HG02840 (cell line): ENCODE measurements at regions not wholly inside any gene's neighbourhood (a gene's known extent, or its start where the extent isn't known, plus 50 kb on each side); places are given as distances from the start of the nearest gene placed in this dataset.

Experiments used
- ATAC-seq: cut with Tn5 transposase; IDR thresholded peaks from one replicate; pipeline ENCODE4 v1.9.1; 2021; ENCODE audit warnings: mild to moderate bottlenecking, moderate library complexity, moderate number of reproducible peaks; ENCODE audit not compliant: unreplicated experiment, low FRiP score

- no peak for ATAC-seq
Observed at GRCh38 chr2:150607390-150607811, 119.9 kb upstream of the RND3 start.

GRCh38 chr2:150606380-150607060 is 119.1 kb upstream of the RND3 start:
- ATAC-seq: no peak

GRCh38 chr2:150605664-150606063 is 118.2 kb upstream of the RND3 start:
- no peak for ATAC-seq

GRCh38 chr2:150601280-150602038 is 114.0 kb upstream of the RND3 start:
- ATAC-seq: no peak

GRCh38 chr2:150599889-150600288 is 112.4 kb upstream of the RND3 start:
- ATAC-seq: no peak

- no peak for ATAC-seq
Observed at GRCh38 chr2:150598383-150598782, 110.9 kb upstream of the RND3 start.

- no peak for ATAC-seq
Observed at GRCh38 chr2:150595803-150596470, 108.5 kb upstream of the RND3 start.

GRCh38 chr2:150594299-150594698 is 106.8 kb upstream of the RND3 start:
- no peak for ATAC-seq

- no peak for ATAC-seq
Observed at GRCh38 chr2:150591496-150592285, 104.2 kb upstream of the RND3 start.

- no peak for ATAC-seq
Observed at GRCh38 chr2:150589681-150590080, 102.2 kb upstream of the RND3 start.

- ATAC-seq: no peak
Observed at GRCh38 chr2:150588506-150588870, 101.0 kb upstream of the RND3 start.

- ATAC-seq: no peak
Observed at GRCh38 chr2:150587547-150588505, 100.4 kb upstream of the RND3 start.

GRCh38 chr2:150586858-150587257 is 99.4 kb upstream of the RND3 start:
- no peak for ATAC-seq

GRCh38 chr2:150585221-150585971 is 97.9 kb upstream of the RND3 start:
- ATAC-seq: no peak

GRCh38 chr2:150584081-150584480 is 96.6 kb upstream of the RND3 start:
- no peak for ATAC-seq

GRCh38 chr2:150581717-150582472 is 94.4 kb upstream of the RND3 start:
- no peak for ATAC-seq

- no peak for ATAC-seq
Observed at GRCh38 chr2:150578481-150578880, 91.0 kb upstream of the RND3 start.

GRCh38 chr2:150575861-150576260 is 88.4 kb upstream of the RND3 start:
- no peak for ATAC-seq
